K562 (cell line): ENCODE measurements at regions not wholly inside any gene's neighbourhood (a gene's known extent, or its start where the extent isn't known, plus 50 kb on each side); places are given as distances from the start of the nearest gene placed in this dataset.

Experiments used
- BRF2 ChIP-seq: IDR thresholded peaks from 3 replicates; pipeline ENCODE4 v1.6.1; 2011; ENCODE audit warnings: borderline replicate concordance, mild to moderate bottlenecking; ENCODE audit not compliant: insufficient read length, insufficient read depth
- CEBPB ChIP-seq: fragments of 450-650 bp; IDR thresholded peaks from 2 replicates; pipeline ENCODE4 v1.6.1; 2016; ENCODE audit warnings: missing genetic modification characterization, missing compliant biosample characterization
- FOXK2 ChIP-seq, 2 experiments: fragments of 450-650 bp; IDR thresholded peaks in 1 of 2; conservative IDR thresholded peaks in 1 of 2; 2 replicates each; pipeline ENCODE4 v1.6.1; 2016; ENCODE audit warnings: low read depth in 2 of 2, mild to moderate bottlenecking in 1 of 2
- HDAC2 ChIP-seq: fragments of 450-650 bp; IDR thresholded peaks from 2 replicates; pipeline ENCODE4 v1.6.1; 2016; ENCODE audit warnings: mild to moderate bottlenecking
- HINFP ChIP-seq: fragments of 450-650 bp; conservative IDR thresholded peaks from 2 replicates; pipeline ENCODE4 v1.6.1; 2016; ENCODE audit warnings: missing genetic modification characterization, low read depth, mild to moderate bottlenecking, control low read depth, missing compliant biosample characterization
- KHSRP ChIP-seq: fragments of 450-650 bp; IDR thresholded peaks from 2 replicates; pipeline ENCODE4 v1.6.1; 2017
- PHF20 ChIP-seq: fragments of 450-650 bp; IDR thresholded peaks from 2 replicates; pipeline ENCODE4 v1.6.1; 2018; ENCODE audit not compliant: partially characterized antibody
- POLR2A ChIP-seq: fragments of 450-650 bp; conservative IDR thresholded peaks from 2 replicates; pipeline ENCODE4 v1.6.1; 2016
- YBX1 ChIP-seq: fragments of 450-650 bp; IDR thresholded peaks from 2 replicates; pipeline ENCODE4 v1.7.1; 2016; ENCODE audit warnings: mild to moderate bottlenecking

- no peak for TF ChIP-seq CEBPB
- TF ChIP-seq YBX1: no peak
- TF ChIP-seq POLR2A: no peak
- TF ChIP-seq FOXK2 (conservative IDR thresholded peaks at IDR 0.05 in 1 of 2, IDR thresholded peaks at IDR 0.05 in 1 of 2; ENCODE audit: low read depth in 2 of 2): no peak
- no peak for TF ChIP-seq PHF20
- TF ChIP-seq BRF2: no peak
- no peak for TF ChIP-seq HDAC2
- TF ChIP-seq KHSRP: no peak
- no peak for TF ChIP-seq HINFP (tag)
Observed at GRCh38 chr4:77496457-77496856, 109.2 kb upstream of the CXCL13 start.
